IMR-90 (cell line): ENCODE measurements at regions not wholly inside any gene's neighbourhood (a gene's known extent, or its start where the extent isn't known, plus 50 kb on each side); places are given as distances from the start of the nearest gene placed in this dataset.

ENCODE experiments used
- ATAC-seq: fragments of 200-7000 bp; cut with Tn5 transposase; 2 replicates; pipeline ENCODE4 v1.9.1; 2020; ENCODE audit warnings: low read depth, mild to moderate bottlenecking, moderate library complexity
- BruUV-seq: library from RNA; stranded (reverse); fragments of 400-500 nt; replicated peaks from 2 replicates; lab custom pipeline; 2021; lab: Mats Ljungman, UMichigan
- CTCF ChIA-PET: fragments of 300-600 bp; formaldehyde crosslinking; extraction: SDS; loops from one replicate; lab custom pipeline; 2021; ENCODE audit warnings: antibody characterized with exemption; lab: Yijun Ruan, JAX
- POLR2A ChIA-PET: fragments of 300-600 bp; sonication (Branson Sonifier 250); formaldehyde crosslinking; loops from one replicate; lab custom pipeline; 2022; ENCODE audit warnings: antibody characterized with exemption; ENCODE audit not compliant: unreplicated experiment; lab: Charles Lee
- DNase-seq: peaks from one replicate; pipeline ENCODE4 v3.0.0; 2013
- H2AFZ ChIP-seq: replicated peaks from 2 replicates; pipeline ENCODE3; 2013; ENCODE audit warnings: low read length, mild to moderate bottlenecking; ENCODE audit not compliant: poor library complexity
- H2AK5ac ChIP-seq: 2 replicates; pipeline ENCODE4 v1.6.1; 2013; ENCODE audit warnings: low read depth, low read length, inconsistent platforms
- H2AK9ac ChIP-seq: replicated peaks from 2 replicates; pipeline ENCODE3; 2013; ENCODE audit warnings: mild to moderate bottlenecking, low read depth, low read length, moderate library complexity; ENCODE audit not compliant: poor library complexity
- H2BK120ac ChIP-seq: 2 replicates; pipeline ENCODE4 v1.6.1; 2013; ENCODE audit warnings: low read depth, low read length, inconsistent platforms
- H2BK15ac ChIP-seq: 3 replicates; pipeline ENCODE4 v1.6.1; 2013; ENCODE audit warnings: low read depth, low read length, inconsistent platforms
- H2BK20ac ChIP-seq: 2 replicates; pipeline ENCODE4 v1.6.1; 2013; ENCODE audit warnings: low read depth, mild to moderate bottlenecking, inconsistent platforms, low read length, moderate library complexity
- H2BK5ac ChIP-seq: 2 replicates; pipeline ENCODE4 v1.6.1; 2013; ENCODE audit warnings: mild to moderate bottlenecking, low read depth, low read length, inconsistent platforms; ENCODE audit not compliant: poor library complexity, severe bottlenecking
- H3K14ac ChIP-seq: replicated peaks from 2 replicates; pipeline ENCODE4 v1.6.1; 2013; ENCODE audit warnings: low read depth, low read length, inconsistent platforms
- H3K18ac ChIP-seq: 2 replicates; pipeline ENCODE4 v1.6.1; 2013; ENCODE audit warnings: low read depth, low read length, control low read depth
- H3K23ac ChIP-seq: 2 replicates; pipeline ENCODE4 v1.6.1; 2013; ENCODE audit warnings: low read depth, low read length, inconsistent platforms
- H3K27ac ChIP-seq: 2 replicates; pipeline ENCODE4 v1.5.1; 2013; ENCODE audit warnings: mild to moderate bottlenecking, control low read depth, low read length; ENCODE audit not compliant: insufficient read depth
- H3K27me3 ChIP-seq: 2 replicates; pipeline ENCODE4 v1.6.1; 2013; ENCODE audit warnings: low read length; ENCODE audit not compliant: control insufficient read depth, insufficient read depth
- H3K36me3 ChIP-seq: 2 replicates; pipeline ENCODE4 v1.6.1; 2013; ENCODE audit warnings: low read length, mixed read lengths; ENCODE audit not compliant: control insufficient read depth, insufficient read depth
- H3K4ac ChIP-seq: 2 replicates; pipeline ENCODE4 v1.6.1; 2013; ENCODE audit warnings: low read depth, low read length, inconsistent platforms
- H3K4me1 ChIP-seq: 2 replicates; pipeline ENCODE4 v1.6.1; 2013; ENCODE audit warnings: low read length, mixed read lengths; ENCODE audit not compliant: control insufficient read depth, insufficient read depth
- H3K4me2 ChIP-seq: 2 replicates; pipeline ENCODE4 v1.6.1; 2013; ENCODE audit warnings: low read depth, mild to moderate bottlenecking, control low read depth, low read length, moderate library complexity
- H3K4me3 ChIP-seq: 2 replicates; pipeline ENCODE4 v1.5.1; 2013; ENCODE audit warnings: low read depth, mild to moderate bottlenecking, control low read depth, low read length, moderate library complexity; ENCODE audit not compliant: insufficient read depth
- H3K56ac ChIP-seq: 2 replicates; pipeline ENCODE4 v1.6.1; 2013; ENCODE audit warnings: low read length, inconsistent platforms; ENCODE audit not compliant: insufficient read depth; ENCODE audit errors: extremely low read depth
- H3K79me1 ChIP-seq, 2 experiments: 2 replicates each; pipeline ENCODE4 v1.6.1; 2013; ENCODE audit warnings: low read length in 2 of 2, inconsistent platforms in 1 of 2, low read depth in 1 of 2
- H3K9ac ChIP-seq: 2 replicates; pipeline ENCODE4 v1.6.1; 2013; ENCODE audit warnings: low read depth, low read length, control low read depth
- H3K9me1 ChIP-seq: 2 replicates; pipeline ENCODE4 v1.6.1; 2013; ENCODE audit warnings: low read length, inconsistent platforms; ENCODE audit not compliant: insufficient read depth
- H3K9me3 ChIP-seq: 2 replicates; pipeline ENCODE4 v1.6.1; 2013; ENCODE audit warnings: low read length; ENCODE audit not compliant: control insufficient read depth, insufficient read depth
- H4K20me1 ChIP-seq: 2 replicates; pipeline ENCODE4 v1.6.1; 2013; ENCODE audit warnings: low read length, inconsistent platforms; ENCODE audit not compliant: insufficient read depth
- H4K5ac ChIP-seq: 2 replicates; pipeline ENCODE4 v1.6.1; 2013; ENCODE audit warnings: mild to moderate bottlenecking, low read depth, low read length, control low read depth
- H4K8ac ChIP-seq, 2 experiments: 2 replicates each; pipeline ENCODE4 v1.6.1; 2013; ENCODE audit warnings: low read depth in 2 of 2, low read length in 2 of 2, control low read depth in 1 of 2, inconsistent platforms in 1 of 2
- H4K91ac ChIP-seq: 2 replicates; pipeline ENCODE4 v1.6.1; 2013; ENCODE audit warnings: low read depth, low read length, inconsistent platforms; ENCODE audit not compliant: insufficient read depth
- BHLHE40 ChIP-seq: fragments of 150-350 bp; IDR thresholded peaks from 2 replicates; pipeline ENCODE4 v1.6.1; 2016; ENCODE audit warnings: mild to moderate bottlenecking, low read depth, low read length
- CEBPB ChIP-seq: IDR thresholded peaks from 2 replicates; pipeline ENCODE4 v1.6.1; 2012; ENCODE audit warnings: low read depth, low read length, improper control_type of control experiment
- CHD1 ChIP-seq: IDR thresholded peaks from 2 replicates; pipeline ENCODE4 v1.6.1; 2012; ENCODE audit warnings: low read depth, low read length, improper control_type of control experiment
- CTCF ChIP-seq: conservative IDR thresholded peaks from 2 replicates; pipeline ENCODE4 v1.5.1; 2012; ENCODE audit warnings: mild to moderate bottlenecking, low read depth, low read length, improper control_type of control experiment
- ELK1 ChIP-seq: fragments of 150-350 bp; IDR thresholded peaks from 2 replicates; pipeline ENCODE4 v1.6.1; 2016; ENCODE audit warnings: low read depth, mild to moderate bottlenecking, low read length, moderate library complexity, borderline replicate concordance
- FOS ChIP-seq: fragments of 150-350 bp; IDR thresholded peaks from 2 replicates; pipeline ENCODE4 v1.6.1; 2016; ENCODE audit warnings: low read depth, low read length
- MAFK ChIP-seq: IDR thresholded peaks from 2 replicates; pipeline ENCODE4 v1.6.1; 2012; ENCODE audit warnings: low read depth, low read length, improper control_type of control experiment
- MAZ ChIP-seq: IDR thresholded peaks from 2 replicates; pipeline ENCODE4 v1.6.1; 2012; ENCODE audit warnings: low read depth, mild to moderate bottlenecking, low read length, improper control_type of control experiment, moderate library complexity, borderline replicate concordance
- MXI1 ChIP-seq: IDR thresholded peaks from 2 replicates; pipeline ENCODE4 v1.6.1; 2012; ENCODE audit warnings: low read depth, mild to moderate bottlenecking, low read length, moderate library complexity, borderline replicate concordance
- NFE2L2 ChIP-seq: fragments of 150-350 bp; IDR thresholded peaks from 2 replicates; pipeline ENCODE4 v1.6.1; 2016; ENCODE audit warnings: low read depth, mild to moderate bottlenecking, low read length
- POLR2A ChIP-seq: IDR thresholded peaks from 2 replicates; pipeline ENCODE4 v1.6.1; 2012; ENCODE audit warnings: mild to moderate bottlenecking, low read depth, low read length
- RAD21 ChIP-seq: IDR thresholded peaks from 2 replicates; pipeline ENCODE4 v1.6.1; 2012; ENCODE audit warnings: low read length, improper control_type of control experiment
- RCOR1 ChIP-seq: IDR thresholded peaks from 2 replicates; pipeline ENCODE4 v1.6.1; 2012; ENCODE audit warnings: mild to moderate bottlenecking, low read length, improper control_type of control experiment; ENCODE audit not compliant: insufficient replicate concordance
- RFX5 ChIP-seq: IDR thresholded peaks from 2 replicates; pipeline ENCODE4 v1.8.0; 2012; ENCODE audit warnings: low read depth, mild to moderate bottlenecking, low read length, moderate library complexity
- SMC3 ChIP-seq: fragments of 150-350 bp; IDR thresholded peaks from 2 replicates; pipeline ENCODE4 v1.6.1; 2016; ENCODE audit warnings: low read depth, mild to moderate bottlenecking, antibody characterized with exemption, low read length, moderate library complexity
- USF2 ChIP-seq: fragments of 150-350 bp; IDR thresholded peaks from 2 replicates; pipeline ENCODE4 v1.6.1; 2017; ENCODE audit warnings: mild to moderate bottlenecking, antibody characterized with exemption, low read length, low read depth
- dilution Hi-C: fragments of 300-500 bp; cut with HindIII; formaldehyde crosslinking; loops from one replicate; pipeline ENCODE4 v1.14.3; 2018; ENCODE audit warnings: low sequenced_read_pairs; ENCODE audit not compliant: unreplicated experiment
- in situ Hi-C: fragments of 300-500 bp; cut with MboI; formaldehyde crosslinking; loops from 3 replicates; pipeline ENCODE4 v1.14.3; 2019; ENCODE audit warnings: low sequenced_read_pairs, inconsistent platforms, mixed read lengths
- intact Hi-C: fragments of 100-400 bp; cut with micrococcal nuclease; formaldehyde crosslinking; loops from 2 replicates; pipeline ENCODE4 v1.10.0; 2022

- Histone ChIP-seq H3K18ac (no peak overlapping the region), H4K5ac (no peak overlapping the region), H3K4me1 (no peaks in the 10 kb centered on the region), H2AK5ac (no peak overlapping the region), H2BK15ac (no peak overlapping the region), H3K14ac (no peak overlapping the region), H4K20me1 (no peaks in the 10 kb centered on the region), H3K4me3 (no peak overlapping the region), H3K27me3 (peaks cover 2% of the 10 kb centered on the region; the same call in 1 of the 2 replicates), H2BK20ac (no peak overlapping the region), H4K8ac (no peak overlapping the region), H3K9me3 (no peaks in the 10 kb centered on the region), H3K23ac (no peak overlapping the region), H2BK120ac (no peak overlapping the region), H2AK9ac (no peak overlapping the region), H2BK5ac (no peak overlapping the region), H3K9me1 (no peaks in the 10 kb centered on the region), H3K27ac (no peak overlapping the region), H2AFZ (no peak overlapping the region), H3K56ac (no peak overlapping the region), H4K91ac (no peak overlapping the region), H3K9ac (no peak overlapping the region), H3K4ac (no peak overlapping the region), H3K4me2 (no peak overlapping the region), H3K79me1 (no peaks in the 10 kb centered on the region), H3K36me3 (no peaks in the 10 kb centered on the region)
- TF ChIP-seq MXI1, result no peak
- TF ChIP-seq MAFK, result no peak
- no peak for TF ChIP-seq SMC3
- TF ChIP-seq RFX5, result no peak
- no peak for TF ChIP-seq CTCF
- no peak for TF ChIP-seq ELK1
- no peak for TF ChIP-seq CEBPB
- no peak for TF ChIP-seq RAD21
- no peak for TF ChIP-seq RCOR1
- TF ChIP-seq BHLHE40, result no peak
- TF ChIP-seq NFE2L2, result no peak
- no peak for TF ChIP-seq USF2
- no peak for TF ChIP-seq FOS
- no peak for TF ChIP-seq MAZ
- no peak for TF ChIP-seq POLR2A
- no peak for TF ChIP-seq CHD1
- DNase-seq (no peak), ATAC-seq (no peak)
- dilution Hi-C loops (no loop called here), intact Hi-C loops (loop anchor here (2.0 kb wide), 1 partner anchor 20 kb away; no protein-coding TSS in a partner anchor), in situ Hi-C loops (no loop called here)
- ChIA-PET POLR2A (no interaction called here), CTCF (no interaction called here)
- BruUV-seq, result no TSS peak
These were observed 153.0 kb downstream of the ANXA2 start for GRCh38 chr15:60244813-60245212.
